Esophagus squamous epithelium (tissue), 4 donors: ENCODE measurements at regions not wholly inside any gene's neighbourhood (a gene's known extent, or its start where the extent isn't known, plus 50 kb on each side); places are given as distances from the start of the nearest gene placed in this dataset.

ENCODE experiments used
- POLR2A ChIP-seq, 4 donors: fragments of 450-650 bp; IDR thresholded peaks; one replicate each; pipeline ENCODE4 v1.6.1; 2017; ENCODE audit warnings: antibody characterized with exemption in 4 of 4, mild to moderate bottlenecking in 4 of 4, moderate library complexity in 3 of 4
- TF ChIP-seq, protein P1 (sequence below), 6 experiments: fragments of 450-650 bp in 4 of 6; fragments of 200-600 bp in 2 of 6; sonication (generic) in 2 of 6; IDR thresholded peaks; one replicate each; pipeline ENCODE4 v1.5.1; 2016 to 2019; ENCODE audit warnings: antibody characterized with exemption in 6 of 6, mild to moderate bottlenecking in 4 of 6, moderate library complexity in 4 of 6

DNA sequence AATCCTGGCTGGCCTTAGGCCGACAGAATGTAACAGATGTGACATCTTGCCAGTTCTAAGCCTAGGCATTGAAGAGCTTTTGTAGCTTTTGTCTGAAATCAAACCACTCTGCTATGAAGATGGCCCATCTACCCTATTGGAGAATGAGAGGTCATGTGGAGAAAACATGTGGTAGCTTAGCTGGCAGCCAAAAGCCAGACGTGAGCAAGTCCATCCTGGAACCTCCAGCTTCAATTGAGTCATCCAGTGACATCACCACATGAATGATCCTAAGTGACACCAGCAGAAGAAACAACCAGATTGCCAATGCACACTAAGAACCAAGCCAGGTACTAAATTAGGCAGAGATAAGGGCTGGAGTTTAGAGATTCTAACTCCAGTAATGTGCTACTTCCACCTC, 154.8 kb upstream of the ZFP42 start:
- TF ChIP-seq, protein P1, sequence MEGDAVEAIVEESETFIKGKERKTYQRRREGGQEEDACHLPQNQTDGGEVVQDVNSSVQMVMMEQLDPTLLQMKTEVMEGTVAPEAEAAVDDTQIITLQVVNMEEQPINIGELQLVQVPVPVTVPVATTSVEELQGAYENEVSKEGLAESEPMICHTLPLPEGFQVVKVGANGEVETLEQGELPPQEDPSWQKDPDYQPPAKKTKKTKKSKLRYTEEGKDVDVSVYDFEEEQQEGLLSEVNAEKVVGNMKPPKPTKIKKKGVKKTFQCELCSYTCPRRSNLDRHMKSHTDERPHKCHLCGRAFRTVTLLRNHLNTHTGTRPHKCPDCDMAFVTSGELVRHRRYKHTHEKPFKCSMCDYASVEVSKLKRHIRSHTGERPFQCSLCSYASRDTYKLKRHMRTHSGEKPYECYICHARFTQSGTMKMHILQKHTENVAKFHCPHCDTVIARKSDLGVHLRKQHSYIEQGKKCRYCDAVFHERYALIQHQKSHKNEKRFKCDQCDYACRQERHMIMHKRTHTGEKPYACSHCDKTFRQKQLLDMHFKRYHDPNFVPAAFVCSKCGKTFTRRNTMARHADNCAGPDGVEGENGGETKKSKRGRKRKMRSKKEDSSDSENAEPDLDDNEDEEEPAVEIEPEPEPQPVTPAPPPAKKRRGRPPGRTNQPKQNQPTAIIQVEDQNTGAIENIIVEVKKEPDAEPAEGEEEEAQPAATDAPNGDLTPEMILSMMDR (IDR thresholded peaks at IDR 0.05) = no peak
- no peak for TF ChIP-seq POLR2A (IDR thresholded peaks at IDR 0.05)
